ENCODE measurements at regions not wholly inside any gene's neighbourhood (a gene's known extent, or its start where the extent isn't known, plus 50 kb on each side); places are given as distances from the start of the nearest gene placed in this dataset.
"Not testable (repeated sequence)": the region's sequence is repeated elsewhere in the genome, so short reads cannot be mapped to it uniquely, and the experiment has no call there.

- no peak for TF ChIP-seq POLR2A (IDR thresholded peaks at IDR 0.05)
- no peak for TF ChIP-seq CTCF (IDR thresholded peaks at IDR 0.05)
- H3K27me3 ChIP-seq = no peaks in the 10 kb centered on the region
- no peaks in the 10 kb centered on the region for H3K9me3 ChIP-seq
- no peaks in the 10 kb centered on the region for H3K4me1 ChIP-seq
- no peaks in the 10 kb centered on the region for H3K36me3 ChIP-seq
- no peak overlapping the region for H3K4me3 ChIP-seq
- DNase-seq = no peak
- intact Hi-C loops (cut with DNase I; ENCODE audit: low total_unique reads) = no loop called here
- no peak overlapping the region for H3K27ac ChIP-seq
Observed at GRCh38 chr5:99765011-99765410, 770.2 kb upstream of the FAM174A start.

- TF ChIP-seq POLR2A (IDR thresholded peaks at IDR 0.05) = no peak
- TF ChIP-seq CTCF (IDR thresholded peaks at IDR 0.05) = no peak
- no peaks in the 10 kb centered on the region for H3K27me3 ChIP-seq
- intact Hi-C loops (cut with DNase I; ENCODE audit: low total_unique reads) = no loop called here
- H3K9me3 ChIP-seq = no peaks in the 10 kb centered on the region
- no peaks in the 10 kb centered on the region for H3K4me1 ChIP-seq
- H3K36me3 ChIP-seq = no peaks in the 10 kb centered on the region
- H3K27ac ChIP-seq = no peak overlapping the region
- no peak for DNase-seq
- H3K4me3 ChIP-seq = no peak overlapping the region
Observed at GRCh38 chr5:99763021-99763774, 772.0 kb upstream of the FAM174A start.

- Histone ChIP-seq H3K4me1 (no peaks in the 10 kb centered on the region), H3K9me3 (no peaks in the 10 kb centered on the region), H3K27me3 (no peaks in the 10 kb centered on the region), H3K36me3 (no peaks in the 10 kb centered on the region), H3K4me3 (no peak overlapping the region), H3K27ac (no peak overlapping the region)
- intact Hi-C loops (cut with DNase I; ENCODE audit: low total_unique reads) = no loop called here
- no peak for TF ChIP-seq CTCF (IDR thresholded peaks at IDR 0.05)
- no peak for TF ChIP-seq POLR2A (IDR thresholded peaks at IDR 0.05)
- DNase-seq = no peak
Observed at GRCh38 chr5:99747342-99747741, 787.8 kb upstream of the FAM174A start.

GRCh38 chr5:99733146-99733545 lies 802.0 kb upstream of the FAM174A start:
- H3K4me3 ChIP-seq; H3K27ac ChIP-seq; intact Hi-C loops (cut with DNase I; ENCODE audit: low total_unique reads); DNase-seq; H3K27me3 ChIP-seq; H3K9me3 ChIP-seq; H3K36me3 ChIP-seq; H3K4me1 ChIP-seq: not testable (repeated sequence)

GRCh38 chr5:99730653-99731052 lies 801.8 kb upstream of the CHD1 start:
- DNase-seq; H3K27ac ChIP-seq; H3K27me3 ChIP-seq; H3K4me3 ChIP-seq; intact Hi-C loops (cut with DNase I; ENCODE audit: low total_unique reads); H3K36me3 ChIP-seq; H3K9me3 ChIP-seq; H3K4me1 ChIP-seq: not testable (repeated sequence)

- Histone ChIP-seq H3K4me3 (no peak overlapping the region), H3K9me3 (no peaks in the 10 kb centered on the region), H3K27me3 (no peaks in the 10 kb centered on the region), H3K27ac (no peak overlapping the region), H3K4me1 (no peaks in the 10 kb centered on the region), H3K36me3 (no peaks in the 10 kb centered on the region)
- no peak for DNase-seq
- intact Hi-C loops (cut with DNase I; ENCODE audit: low total_unique reads) = no loop called here
- TF ChIP-seq POLR2A (IDR thresholded peaks at IDR 0.05) = no peak
- no peak for TF ChIP-seq CTCF (IDR thresholded peaks at IDR 0.05)
Observed at GRCh38 chr5:99724732-99725290, 796.0 kb upstream of the CHD1 start.
